GM23248 (cell line): ENCODE measurements at regions not wholly inside any gene's neighbourhood (a gene's known extent, or its start where the extent isn't known, plus 50 kb on each side); places are given as distances from the start of the nearest gene placed in this dataset.

Source experiments
- DNase-seq: peaks from one replicate; pipeline ENCODE4 v3.0.0-alpha.2; 2015
- H2AFZ ChIP-seq: fragments of 200-600 bp; sonication (generic); 2 replicates; pipeline ENCODE4 v1.6.1; 2016; ENCODE audit warnings: antibody characterized with exemption
- H3F3A ChIP-seq: fragments of 200-600 bp; sonication (generic); 2 replicates; pipeline ENCODE4 v1.6.1; 2016; ENCODE audit warnings: mild to moderate bottlenecking, antibody characterized with exemption, mixed run types; ENCODE audit not compliant: insufficient read depth
- H3K27ac ChIP-seq: fragments of 200-600 bp; sonication (generic); 2 replicates; pipeline ENCODE4 v1.5.1; 2016; ENCODE audit warnings: mild to moderate bottlenecking
- H3K27me3 ChIP-seq: fragments of 200-600 bp; sonication (generic); replicated peaks from 2 replicates; pipeline ENCODE4 v1.6.1; 2016; ENCODE audit warnings: mild to moderate bottlenecking; ENCODE audit not compliant: insufficient read depth
- H3K36me3 ChIP-seq: fragments of 200-600 bp; sonication (generic); 2 replicates; pipeline ENCODE4 v1.6.1; 2016; ENCODE audit warnings: low read depth, mild to moderate bottlenecking
- H3K4me1 ChIP-seq: fragments of 200-600 bp; sonication (generic); 2 replicates; pipeline ENCODE4 v1.6.1; 2016; ENCODE audit warnings: mild to moderate bottlenecking; ENCODE audit not compliant: insufficient read depth
- H3K4me2 ChIP-seq: fragments of 200-600 bp; sonication (generic); one replicate; pipeline ENCODE4 v1.6.1; 2016; ENCODE audit warnings: mild to moderate bottlenecking; ENCODE audit not compliant: unreplicated experiment
- H3K4me3 ChIP-seq: fragments of 200-600 bp; sonication (generic); 2 replicates; pipeline ENCODE4 v1.5.1; 2016; ENCODE audit warnings: mild to moderate bottlenecking
- H3K79me2 ChIP-seq: fragments of 200-600 bp; sonication (generic); 2 replicates; pipeline ENCODE4 v1.6.1; 2016; ENCODE audit warnings: mild to moderate bottlenecking; ENCODE audit not compliant: insufficient read depth
- H3K9ac ChIP-seq: fragments of 200-600 bp; sonication (generic); 2 replicates; pipeline ENCODE4 v1.6.1; 2016; ENCODE audit warnings: mild to moderate bottlenecking
- H3K9me2 ChIP-seq: fragments of 200-600 bp; sonication (generic); 2 replicates; pipeline ENCODE4 v1.6.1; 2016; ENCODE audit warnings: mixed run types, mild to moderate bottlenecking, moderate library complexity; ENCODE audit not compliant: insufficient read depth
- H3K9me3 ChIP-seq: fragments of 200-600 bp; sonication (generic); one replicate; pipeline ENCODE4 v1.6.1; 2017; ENCODE audit warnings: low read depth
- H4K20me1 ChIP-seq: fragments of 200-600 bp; sonication (generic); 2 replicates; pipeline ENCODE4 v1.6.0; 2016; ENCODE audit not compliant: insufficient read depth
- EZH2 ChIP-seq: fragments of 200-600 bp; sonication (generic); IDR thresholded peaks from 2 replicates; pipeline ENCODE4 v1.6.1; 2018; ENCODE audit warnings: antibody characterized with exemption, mild to moderate bottlenecking; ENCODE audit not compliant: insufficient read depth, poor library complexity, severe bottlenecking
- EZH2phosphoT487 ChIP-seq: fragments of 200-600 bp; sonication (generic); IDR thresholded peaks from 2 replicates; pipeline ENCODE4 v1.6.1; 2018; ENCODE audit warnings: antibody characterized with exemption, moderate library complexity, mild to moderate bottlenecking, low read depth; ENCODE audit not compliant: insufficient read depth
- WGBS, 2 experiments: methylation state at CpG; one replicate each; pipeline ENCODE4 v1.1.6; 2015 to 2017; ENCODE audit warnings: low lambda C conversion rate in 2 of 2, low coverage in 1 of 2; ENCODE audit errors: missing lambda C conversion rate in 2 of 2; 5-methylcytosine and 5-hydroxymethylcytosine counted together
- in situ Hi-C: fragments of 300-500 bp; cut with MboI; formaldehyde crosslinking; loops from 2 replicates; pipeline ENCODE4 v1.15.0; 2020

- no peaks in the 10 kb centered on the region for H3K27me3 ChIP-seq
- H3K9ac ChIP-seq, result no peak overlapping the region
- no peaks in the 10 kb centered on the region for H4K20me1 ChIP-seq
- DNase-seq, result no peak
- 57 to 60% methylated on average over 2 of the region's 2 CpGs for WGBS, 2 experiments
- no peaks in the 10 kb centered on the region for H3K4me1 ChIP-seq
- no peaks in the 10 kb centered on the region; the same call in 1 of the 2 replicates for H3K9me2 ChIP-seq
- no peak overlapping the region for H2AFZ ChIP-seq
- in situ Hi-C loops, result no loop called here
- no peak overlapping the region for H3K27ac ChIP-seq
- no peaks in the 10 kb centered on the region for H3F3A ChIP-seq
- TF ChIP-seq EZH2phosphoT487 (no peak), EZH2 (no peak)
- H3K79me2 ChIP-seq, result no peaks in the 10 kb centered on the region
- H3K4me3 ChIP-seq, result no peak overlapping the region
- H3K9me3 ChIP-seq, result no peaks in the 10 kb centered on the region
- H3K36me3 ChIP-seq, result no peaks in the 10 kb centered on the region
- H3K4me2 ChIP-seq, result no peak overlapping the region
Measured at GRCh38 chr3:70880421-70880820, 568.0 kb upstream of the MDFIC2 start.

GRCh38 chr3:70876154-70876553 lies 563.7 kb upstream of the MDFIC2 start:
- Histone ChIP-seq H3K79me2 (no peaks in the 10 kb centered on the region), H3K4me2 (no peak overlapping the region), H3K9me2 (no peaks in the 10 kb centered on the region; the same call in 1 of the 2 replicates), H3K4me1 (peaks cover 10% of the 10 kb centered on the region), H3K36me3 (no peaks in the 10 kb centered on the region), H3K27me3 (no peaks in the 10 kb centered on the region), H3F3A (peaks cover 23% of the 10 kb centered on the region), H4K20me1 (no peaks in the 10 kb centered on the region), H3K9ac (no peak overlapping the region), H3K9me3 (no peaks in the 10 kb centered on the region), H3K4me3 (no peak overlapping the region), H3K27ac (no peak overlapping the region), H2AFZ (no peak overlapping the region)
- TF ChIP-seq EZH2phosphoT487 (no peak), EZH2 (no peak)
- 87 to 93% methylated on average over 3 of the region's 3 CpGs for WGBS, 2 experiments
- in situ Hi-C loops, result no loop called here
- no peak for DNase-seq

GRCh38 chr3:70874196-70874595 lies 561.8 kb upstream of the MDFIC2 start:
- no peak overlapping the region for H3K4me2 ChIP-seq
- H3K9ac ChIP-seq, result no peak overlapping the region
- H3K4me1 ChIP-seq, result peaks cover 10% of the 10 kb centered on the region
- no peak for DNase-seq
- H3F3A ChIP-seq, result peaks cover 23% of the 10 kb centered on the region
- no peak for TF ChIP-seq EZH2phosphoT487
- TF ChIP-seq EZH2, result no peak
- H3K9me3 ChIP-seq, result no peaks in the 10 kb centered on the region
- no peak overlapping the region for H3K27ac ChIP-seq
- H2AFZ ChIP-seq, result no peak overlapping the region
- 96 to 100% methylated on average over 3 of the region's 3 CpGs for WGBS, 2 experiments
- no peaks in the 10 kb centered on the region for H3K27me3 ChIP-seq
- H3K36me3 ChIP-seq, result no peaks in the 10 kb centered on the region
- no peaks in the 10 kb centered on the region for H4K20me1 ChIP-seq
- no peaks in the 10 kb centered on the region for H3K79me2 ChIP-seq
- H3K4me3 ChIP-seq, result no peak overlapping the region
- in situ Hi-C loops, result no loop called here
- H3K9me2 ChIP-seq, result no peaks in the 10 kb centered on the region; the same call in 1 of the 2 replicates

- Histone ChIP-seq H3K27ac (no peak overlapping the region), H2AFZ (no peak overlapping the region), H3K4me3 (no peak overlapping the region), H3K79me2 (no peaks in the 10 kb centered on the region), H3K36me3 (no peaks in the 10 kb centered on the region), H3K9ac (no peak overlapping the region), H3K4me2 (no peak overlapping the region), H3K27me3 (no peaks in the 10 kb centered on the region), H3K9me2 (no peaks in the 10 kb centered on the region; the same call in 1 of the 2 replicates), H3K4me1 (peaks cover 10% of the 10 kb centered on the region), H3K9me3 (no peaks in the 10 kb centered on the region), H4K20me1 (no peaks in the 10 kb centered on the region), H3F3A (peaks cover 23% of the 10 kb centered on the region)
- no peak for DNase-seq
- in situ Hi-C loops, result no loop called here
- TF ChIP-seq EZH2, result no peak
- TF ChIP-seq EZH2phosphoT487, result no peak
- 97% methylated on average over 5 of the region's 5 CpGs for WGBS, 2 experiments
Measured at GRCh38 chr3:70873686-70874085, 561.2 kb upstream of the MDFIC2 start.
